ENCODE measurements at regions not wholly inside any gene's neighbourhood (a gene's known extent, or its start where the extent isn't known, plus 50 kb on each side); places are given as distances from the start of the nearest gene placed in this dataset.
A peak's percentile ranks its signal among the peaks of the same experiment; 100 is the strongest.

GRCh38 chr9:86638109-86638508 lies 283.9 kb upstream of the TUT7 start:
- Histone ChIP-seq H3K4me1 (no peaks in the 10 kb centered on the region), H3K4me3 (ENCODE audit: low read depth, low read length) (no peak overlapping the region), H3K27me3 (no peaks in the 10 kb centered on the region), H3K9me3 (no peaks in the 10 kb centered on the region), H3K36me3 (no peaks in the 10 kb centered on the region)
- TF ChIP-seq CTCF (IDR thresholded peaks at IDR 0.05; ENCODE audit: low read depth, low read length): no peak
- no peak for DNase-seq

- no peak overlapping the region for H3K4me3 ChIP-seq (ENCODE audit: low read depth, low read length)
- no peaks in the 10 kb centered on the region for H3K27me3 ChIP-seq
- no peaks in the 10 kb centered on the region for H3K9me3 ChIP-seq
- H3K4me1 ChIP-seq: no peaks in the 10 kb centered on the region
- TF ChIP-seq CTCF (IDR thresholded peaks at IDR 0.05; ENCODE audit: low read depth, low read length): peak; percentile 50
- no peaks in the 10 kb centered on the region for H3K36me3 ChIP-seq
- peak; percentile 46 for DNase-seq
Observed at GRCh38 chr9:86637515-86637914, 283.3 kb upstream of the TUT7 start.

- Histone ChIP-seq H3K27me3 (no peaks in the 10 kb centered on the region), H3K36me3 (no peaks in the 10 kb centered on the region), H3K4me1 (no peaks in the 10 kb centered on the region), H3K4me3 (ENCODE audit: low read depth, low read length) (no peak overlapping the region), H3K9me3 (no peaks in the 10 kb centered on the region)
- no peak for TF ChIP-seq CTCF (IDR thresholded peaks at IDR 0.05; ENCODE audit: low read depth, low read length)
- DNase-seq: no peak
Observed at GRCh38 chr9:86636519-86636918, 282.3 kb upstream of the TUT7 start.

GRCh38 chr9:86636038-86636437 lies 281.8 kb upstream of the TUT7 start:
- no peaks in the 10 kb centered on the region for H3K4me1 ChIP-seq
- no peaks in the 10 kb centered on the region for H3K9me3 ChIP-seq
- no peaks in the 10 kb centered on the region for H3K36me3 ChIP-seq
- no peaks in the 10 kb centered on the region for H3K27me3 ChIP-seq
- no peak for TF ChIP-seq CTCF (IDR thresholded peaks at IDR 0.05; ENCODE audit: low read depth, low read length)
- DNase-seq: no peak
- no peak overlapping the region for H3K4me3 ChIP-seq (ENCODE audit: low read depth, low read length)

- Histone ChIP-seq H3K36me3 (no peaks in the 10 kb centered on the region), H3K27me3 (no peaks in the 10 kb centered on the region), H3K4me1 (no peaks in the 10 kb centered on the region), H3K9me3 (no peaks in the 10 kb centered on the region), H3K4me3 (ENCODE audit: low read depth, low read length) (no peak overlapping the region)
- DNase-seq: no peak
- TF ChIP-seq CTCF (IDR thresholded peaks at IDR 0.05; ENCODE audit: low read depth, low read length): no peak
Observed at GRCh38 chr9:86634501-86634900, 280.3 kb upstream of the TUT7 start.

- Histone ChIP-seq H3K36me3 (no peaks in the 10 kb centered on the region), H3K4me3 (ENCODE audit: low read depth, low read length) (no peak overlapping the region), H3K4me1 (no peaks in the 10 kb centered on the region), H3K9me3 (no peaks in the 10 kb centered on the region), H3K27me3 (no peaks in the 10 kb centered on the region)
- DNase-seq: no peak
- TF ChIP-seq CTCF (IDR thresholded peaks at IDR 0.05; ENCODE audit: low read depth, low read length): no peak
Observed at GRCh38 chr9:86633945-86634344, 279.7 kb upstream of the TUT7 start.
